NB4 (cell line): ENCODE measurements at regions not wholly inside any gene's neighbourhood (a gene's known extent, or its start where the extent isn't known, plus 50 kb on each side); places are given as distances from the start of the nearest gene placed in this dataset.

Experiments used
- CTCF ChIP-seq: IDR thresholded peaks from one replicate; pipeline ENCODE4 v1.5.1; 2012; ENCODE audit warnings: low read depth, low read length
- POLR2A ChIP-seq: IDR thresholded peaks from 2 replicates; pipeline ENCODE4 v1.6.1; 2011; ENCODE audit warnings: mild to moderate bottlenecking; ENCODE audit not compliant: insufficient read length; ENCODE audit errors: extremely low read depth

GRCh38 chr2:76019128-76019527, 308.4 kb upstream of the GCFC2 start:
- no peak for TF ChIP-seq CTCF
- TF ChIP-seq POLR2A: no peak
